ENCODE measurements at regions not wholly inside any gene's neighbourhood (a gene's known extent, or its start where the extent isn't known, plus 50 kb on each side); places are given as distances from the start of the nearest gene placed in this dataset.

GRCh38 chr11:70581991-70582885 lies 183.9 kb downstream of the CTTN start:
- TF ChIP-seq, protein P1, sequence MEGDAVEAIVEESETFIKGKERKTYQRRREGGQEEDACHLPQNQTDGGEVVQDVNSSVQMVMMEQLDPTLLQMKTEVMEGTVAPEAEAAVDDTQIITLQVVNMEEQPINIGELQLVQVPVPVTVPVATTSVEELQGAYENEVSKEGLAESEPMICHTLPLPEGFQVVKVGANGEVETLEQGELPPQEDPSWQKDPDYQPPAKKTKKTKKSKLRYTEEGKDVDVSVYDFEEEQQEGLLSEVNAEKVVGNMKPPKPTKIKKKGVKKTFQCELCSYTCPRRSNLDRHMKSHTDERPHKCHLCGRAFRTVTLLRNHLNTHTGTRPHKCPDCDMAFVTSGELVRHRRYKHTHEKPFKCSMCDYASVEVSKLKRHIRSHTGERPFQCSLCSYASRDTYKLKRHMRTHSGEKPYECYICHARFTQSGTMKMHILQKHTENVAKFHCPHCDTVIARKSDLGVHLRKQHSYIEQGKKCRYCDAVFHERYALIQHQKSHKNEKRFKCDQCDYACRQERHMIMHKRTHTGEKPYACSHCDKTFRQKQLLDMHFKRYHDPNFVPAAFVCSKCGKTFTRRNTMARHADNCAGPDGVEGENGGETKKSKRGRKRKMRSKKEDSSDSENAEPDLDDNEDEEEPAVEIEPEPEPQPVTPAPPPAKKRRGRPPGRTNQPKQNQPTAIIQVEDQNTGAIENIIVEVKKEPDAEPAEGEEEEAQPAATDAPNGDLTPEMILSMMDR (IDR thresholded peaks at IDR 0.05; ENCODE audit: extremely low read depth, low read depth, low read length) = no peak
- H3K79me2 ChIP-seq (ENCODE audit: insufficient read depth, low read length) = no peaks in the 10 kb centered on the region
- no peak overlapping the region for H2AFZ ChIP-seq (ENCODE audit: low read length)
- H4K20me1 ChIP-seq (ENCODE audit: insufficient read depth, low read length) = no peaks in the 10 kb centered on the region
- H3K4me3 ChIP-seq (ENCODE audit: insufficient read depth, low read length) = no peak overlapping the region
- H3K9me3 ChIP-seq (ENCODE audit: low read depth, low read length) = no peaks in the 10 kb centered on the region
- no peaks in the 10 kb centered on the region for H3K36me3 ChIP-seq (ENCODE audit: insufficient read depth, low read length)
- H3K27me3 ChIP-seq (ENCODE audit: insufficient read depth, low read length) = no peaks in the 10 kb centered on the region
- no peak overlapping the region for H3K27ac ChIP-seq (ENCODE audit: low read depth, low read length)
- no peak overlapping the region for H3K4me2 ChIP-seq (ENCODE audit: insufficient read depth, low read length)
- no peaks in the 10 kb centered on the region for H3K4me1 ChIP-seq (ENCODE audit: insufficient read depth, low read length)
- peak; percentile 58 for DNase-seq (ENCODE audit: insufficient read length, low spot score, missing footprints)

GRCh38 chr11:70582886-70583641 lies 184.7 kb downstream of the CTTN start:
- DNase-seq (ENCODE audit: insufficient read length, low spot score, missing footprints) = no peak
- TF ChIP-seq, protein P1 (IDR thresholded peaks at IDR 0.05; ENCODE audit: extremely low read depth, low read depth, low read length) = no peak
- H3K36me3 ChIP-seq (ENCODE audit: insufficient read depth, low read length) = no peaks in the 10 kb centered on the region
- no peaks in the 10 kb centered on the region for H3K9me3 ChIP-seq (ENCODE audit: low read depth, low read length)
- H2AFZ ChIP-seq (ENCODE audit: low read length) = no peak overlapping the region
- no peaks in the 10 kb centered on the region for H3K79me2 ChIP-seq (ENCODE audit: insufficient read depth, low read length)
- no peaks in the 10 kb centered on the region for H3K27me3 ChIP-seq (ENCODE audit: insufficient read depth, low read length)
- H3K4me2 ChIP-seq (ENCODE audit: insufficient read depth, low read length) = no peak overlapping the region
- H3K4me1 ChIP-seq (ENCODE audit: insufficient read depth, low read length) = no peaks in the 10 kb centered on the region
- no peak overlapping the region for H3K27ac ChIP-seq (ENCODE audit: low read depth, low read length)
- no peak overlapping the region for H3K4me3 ChIP-seq (ENCODE audit: insufficient read depth, low read length)
- H4K20me1 ChIP-seq (ENCODE audit: insufficient read depth, low read length) = no peaks in the 10 kb centered on the region

- DNase-seq (ENCODE audit: insufficient read length, low spot score, missing footprints) = peak; percentile 44
- no peaks in the 10 kb centered on the region for H4K20me1 ChIP-seq (ENCODE audit: insufficient read depth, low read length)
- H3K27me3 ChIP-seq (ENCODE audit: insufficient read depth, low read length) = no peaks in the 10 kb centered on the region
- H3K4me3 ChIP-seq (ENCODE audit: insufficient read depth, low read length) = no peak overlapping the region
- no peaks in the 10 kb centered on the region for H3K36me3 ChIP-seq (ENCODE audit: insufficient read depth, low read length)
- H3K79me2 ChIP-seq (ENCODE audit: insufficient read depth, low read length) = no peaks in the 10 kb centered on the region
- H3K4me2 ChIP-seq (ENCODE audit: insufficient read depth, low read length) = no peak overlapping the region
- no peak overlapping the region for H2AFZ ChIP-seq (ENCODE audit: low read length)
- TF ChIP-seq, protein P1 (IDR thresholded peaks at IDR 0.05; ENCODE audit: extremely low read depth, low read depth, low read length) = no peak
- H3K9me3 ChIP-seq (ENCODE audit: low read depth, low read length) = no peaks in the 10 kb centered on the region
- H3K4me1 ChIP-seq (ENCODE audit: insufficient read depth, low read length) = no peaks in the 10 kb centered on the region
- no peak overlapping the region for H3K27ac ChIP-seq (ENCODE audit: low read depth, low read length)
Observed at GRCh38 chr11:70583781-70584218, 185.5 kb downstream of the CTTN start.

All from osteoblast (primary cell).